Stomach smooth muscle (tissue), 2 donors: ENCODE measurements at regions not wholly inside any gene's neighbourhood (a gene's known extent, or its start where the extent isn't known, plus 50 kb on each side); places are given as distances from the start of the nearest gene placed in this dataset.

Experiments used
- H3K27ac ChIP-seq: one replicate; pipeline ENCODE4 v1.7.0; 2013; ENCODE audit warnings: mild to moderate bottlenecking, low read length, inconsistent platforms
- H3K27me3 ChIP-seq, 2 donors: one replicate each; pipeline ENCODE4 v1.7.0; 2013; ENCODE audit warnings: low read length in 2 of 2; ENCODE audit not compliant: insufficient read depth in 2 of 2, control insufficient read depth in 1 of 2
- H3K36me3 ChIP-seq, 2 donors: one replicate each; pipeline ENCODE4 v1.7.0; 2013; ENCODE audit warnings: low read length in 2 of 2; ENCODE audit not compliant: control insufficient read depth in 2 of 2, insufficient read depth in 2 of 2
- H3K4me1 ChIP-seq: one replicate; pipeline ENCODE4 v1.7.0; 2013; ENCODE audit warnings: low read length; ENCODE audit not compliant: control insufficient read depth, insufficient read depth
- H3K4me3 ChIP-seq, 2 donors: one replicate each; pipeline ENCODE4 v1.7.0; 2013; ENCODE audit warnings: low read length in 2 of 2
- H3K9ac ChIP-seq, 2 donors: one replicate each; pipeline ENCODE4 v1.7.0; 2013; ENCODE audit warnings: low read length in 2 of 2, mild to moderate bottlenecking in 1 of 2
- H3K9me3 ChIP-seq, 2 donors: one replicate each; pipeline ENCODE4 v1.7.0; 2013; ENCODE audit warnings: low read length in 2 of 2; ENCODE audit not compliant: control insufficient read depth in 2 of 2
- donor health status: healthy.
- donor health status: Pancreatic carcinoma.

DNA sequence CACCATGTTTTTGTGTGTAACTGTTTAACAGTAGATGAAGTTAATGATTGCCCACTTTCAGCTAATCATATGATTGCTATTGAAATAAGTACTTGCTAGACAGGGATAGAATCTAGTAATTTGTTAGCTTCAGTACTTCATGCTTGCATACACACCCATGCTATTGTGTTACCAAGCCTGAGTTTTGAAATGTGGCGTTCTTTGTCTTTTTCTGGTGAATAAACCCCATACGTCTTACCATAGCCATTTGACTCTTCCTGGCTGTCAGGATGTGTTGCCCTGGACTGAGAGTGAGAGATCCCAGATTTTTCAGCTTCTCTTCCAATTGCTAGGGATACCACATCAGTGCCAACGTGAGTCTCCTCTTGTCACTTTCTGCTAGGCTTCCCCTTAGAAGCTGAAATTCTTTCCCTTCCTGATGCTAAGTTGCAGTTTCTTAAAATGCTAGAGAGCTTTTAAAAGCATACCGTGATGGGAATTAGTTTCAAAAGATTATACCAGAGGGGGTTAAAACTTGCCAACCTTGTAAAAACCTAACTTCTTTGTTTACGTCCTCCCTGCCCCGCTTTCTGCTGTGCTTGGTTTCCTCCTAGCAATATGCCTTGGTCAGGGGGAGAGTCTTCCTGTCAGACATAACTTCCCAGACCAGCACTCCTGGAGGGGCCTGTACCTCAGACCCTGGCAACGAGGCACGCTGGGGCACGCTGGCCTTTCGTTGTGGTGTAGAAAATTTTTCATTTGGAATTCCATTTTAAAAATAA, 62.9 kb upstream of the ULK4 start:
- Histone ChIP-seq H3K36me3 (no peaks in the 10 kb centered on the region), H3K9me3 (no peaks in the 10 kb centered on the region), H3K4me1 (peaks cover 29% of the 10 kb centered on the region), H3K27me3 (no peaks in the 10 kb centered on the region), H3K27ac (peak overlapping the region; percentile 53), H3K4me3 (peak overlapping the region; percentile 23 to 33), H3K9ac (peak overlapping the region; percentile 6 to 44)

DNA sequence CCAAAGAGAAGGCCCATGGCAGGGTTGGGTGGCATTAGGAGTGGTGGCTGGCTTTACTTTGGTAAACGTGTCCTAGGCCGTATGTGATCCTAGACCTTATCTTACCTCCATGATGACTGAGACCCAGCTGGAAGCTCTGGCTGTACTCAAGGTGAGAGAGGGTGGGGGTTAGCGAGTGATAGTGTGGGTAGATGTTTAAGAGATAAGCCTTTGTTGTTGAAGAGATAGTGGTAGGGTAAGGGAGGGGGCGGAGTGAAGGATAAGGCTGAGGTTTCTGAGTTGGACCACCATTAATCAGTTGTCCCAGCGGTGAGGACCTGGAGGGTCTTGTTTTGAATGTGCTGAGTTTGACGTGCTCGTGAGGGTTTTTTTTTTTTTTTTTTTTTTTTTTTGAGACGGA, 61.5 kb upstream of the ULK4 start:
- Histone ChIP-seq H3K9me3 (no peaks in the 10 kb centered on the region), H3K36me3 (no peaks in the 10 kb centered on the region), H3K4me1 (peaks cover 26% of the 10 kb centered on the region), H3K27ac (no peak overlapping the region), H3K27me3 (no peaks in the 10 kb centered on the region), H3K9ac (no peak overlapping the region), H3K4me3 (no peak overlapping the region)

DNA sequence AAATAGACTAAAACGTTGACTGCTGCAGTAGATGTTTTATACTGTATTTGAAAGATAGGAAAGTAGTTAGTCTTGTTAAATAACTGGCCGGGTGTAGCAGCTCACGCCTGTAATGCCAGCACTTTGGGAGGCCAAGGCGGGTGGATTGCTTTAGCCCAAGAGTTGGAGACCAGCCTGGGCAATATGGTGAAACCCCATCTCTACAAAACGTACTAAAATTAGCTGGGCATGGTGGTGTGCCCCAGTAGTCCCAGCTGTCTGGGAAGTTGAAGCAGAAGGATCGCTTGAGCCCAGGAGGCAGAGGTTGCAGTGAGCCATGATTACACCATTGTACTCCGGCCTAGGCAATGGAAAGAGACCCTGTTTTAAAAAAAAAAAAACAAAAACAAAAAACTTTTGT, 60.5 kb upstream of the ULK4 start:
- no peaks in the 10 kb centered on the region for H3K36me3 ChIP-seq
- H3K4me1 ChIP-seq = peaks cover 21% of the 10 kb centered on the region
- no peaks in the 10 kb centered on the region for H3K9me3 ChIP-seq
- no peak overlapping the region for H3K4me3 ChIP-seq
- H3K9ac ChIP-seq = no peak overlapping the region
- no peak overlapping the region for H3K27ac ChIP-seq
- H3K27me3 ChIP-seq = no peaks in the 10 kb centered on the region

DNA sequence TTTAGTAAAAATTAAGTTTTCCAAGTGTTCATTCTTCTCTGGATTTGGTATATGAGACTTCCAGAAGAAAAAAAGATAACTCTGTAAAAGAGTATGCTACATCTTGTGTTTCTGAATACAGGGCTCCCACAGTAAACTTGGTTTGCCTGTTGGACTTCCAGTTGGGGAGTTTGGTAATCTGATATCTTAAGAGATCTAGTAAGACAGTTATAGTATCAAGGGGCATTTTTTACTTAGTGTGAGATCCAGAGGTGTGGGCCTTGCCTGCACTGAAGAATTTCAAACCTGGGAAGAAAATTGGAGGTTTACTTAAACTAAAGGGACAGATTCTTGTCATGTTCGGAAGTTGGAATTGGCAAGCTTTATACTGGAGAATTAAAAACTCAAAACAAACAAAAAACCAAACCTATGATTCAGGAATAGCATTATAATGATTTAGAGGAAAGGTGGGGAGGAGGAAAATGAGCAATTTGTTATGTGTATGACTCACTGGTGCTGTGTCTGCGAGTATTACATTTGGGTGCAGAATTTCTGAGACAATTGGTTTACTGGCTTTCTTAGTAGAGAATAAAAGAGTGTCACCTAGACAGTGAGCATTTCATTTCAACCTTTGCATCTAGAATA, 58.9 kb upstream of the ULK4 start:
- peak overlapping the region; percentile 2 for H3K27ac ChIP-seq
- H3K9me3 ChIP-seq = no peaks in the 10 kb centered on the region
- no peak overlapping the region for H3K9ac ChIP-seq
- no peaks in the 10 kb centered on the region for H3K36me3 ChIP-seq
- H3K4me1 ChIP-seq = peaks cover 16% of the 10 kb centered on the region
- H3K27me3 ChIP-seq = no peaks in the 10 kb centered on the region
- no peak overlapping the region for H3K4me3 ChIP-seq

DNA sequence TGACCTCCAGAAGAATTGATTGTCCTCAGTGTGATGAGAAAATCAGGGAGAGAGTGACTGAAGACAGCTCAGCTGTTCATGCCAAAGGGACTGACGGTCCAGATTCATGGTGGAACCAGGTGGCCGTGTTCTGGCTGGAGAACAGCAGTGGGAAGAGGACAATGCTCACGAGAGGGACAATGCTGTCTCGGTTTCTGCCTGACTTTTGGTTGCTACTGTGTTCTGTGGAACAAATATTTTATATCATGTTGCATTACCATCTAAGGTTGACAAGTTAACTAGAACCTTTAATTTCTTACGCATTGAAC, 58.0 kb upstream of the ULK4 start:
- no peak overlapping the region for H3K4me3 ChIP-seq
- H3K9me3 ChIP-seq = no peaks in the 10 kb centered on the region
- peak overlapping the region; percentile 2 for H3K27ac ChIP-seq
- H3K36me3 ChIP-seq = no peaks in the 10 kb centered on the region
- no peaks in the 10 kb centered on the region for H3K27me3 ChIP-seq
- no peak overlapping the region for H3K9ac ChIP-seq
- peaks cover 22% of the 10 kb centered on the region for H3K4me1 ChIP-seq

DNA sequence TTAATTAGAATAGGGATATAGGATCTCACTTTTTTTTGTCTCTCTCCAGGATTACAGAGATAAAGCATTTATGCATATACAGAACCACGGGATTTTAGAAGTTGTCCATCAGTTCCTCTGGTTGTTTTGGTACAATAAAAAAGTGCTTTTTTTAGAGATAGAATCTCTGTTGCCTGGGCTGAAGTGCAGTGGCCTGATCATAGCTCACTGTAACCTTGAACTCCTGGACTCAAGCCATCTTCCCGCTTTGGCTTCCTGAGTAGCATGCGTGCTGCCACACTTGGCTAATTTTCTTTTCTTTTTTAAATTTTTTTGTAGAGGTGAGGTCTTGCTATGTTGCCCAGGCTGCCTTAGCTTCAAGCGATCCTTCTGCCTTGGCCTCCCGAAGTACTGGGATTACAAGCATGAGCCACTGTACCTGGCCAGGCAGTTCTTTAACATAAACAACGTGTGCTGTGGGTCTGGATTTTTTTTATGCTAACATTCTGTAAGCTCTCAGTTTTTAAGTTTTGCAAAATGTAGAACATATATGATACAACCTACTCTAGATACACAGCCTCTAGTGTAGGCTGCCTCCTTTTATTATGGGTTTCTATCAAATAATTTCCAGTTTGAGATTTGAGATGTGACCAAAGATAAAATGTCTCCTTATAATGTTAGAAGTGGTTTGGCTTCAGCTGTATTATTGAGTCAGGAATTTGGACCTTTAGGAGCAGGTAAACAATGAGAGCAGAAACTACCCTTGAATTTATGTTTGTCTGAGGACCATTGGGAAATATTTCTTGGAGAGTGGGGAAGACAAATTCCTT, 57.4 kb upstream of the ULK4 start:
- H3K4me1 ChIP-seq = peaks cover 21% of the 10 kb centered on the region
- no peaks in the 10 kb centered on the region for H3K36me3 ChIP-seq
- peak overlapping the region; percentile 2 for H3K27ac ChIP-seq
- no peaks in the 10 kb centered on the region for H3K27me3 ChIP-seq
- no peak overlapping the region for H3K9ac ChIP-seq
- no peaks in the 10 kb centered on the region for H3K9me3 ChIP-seq
- no peak overlapping the region for H3K4me3 ChIP-seq

DNA sequence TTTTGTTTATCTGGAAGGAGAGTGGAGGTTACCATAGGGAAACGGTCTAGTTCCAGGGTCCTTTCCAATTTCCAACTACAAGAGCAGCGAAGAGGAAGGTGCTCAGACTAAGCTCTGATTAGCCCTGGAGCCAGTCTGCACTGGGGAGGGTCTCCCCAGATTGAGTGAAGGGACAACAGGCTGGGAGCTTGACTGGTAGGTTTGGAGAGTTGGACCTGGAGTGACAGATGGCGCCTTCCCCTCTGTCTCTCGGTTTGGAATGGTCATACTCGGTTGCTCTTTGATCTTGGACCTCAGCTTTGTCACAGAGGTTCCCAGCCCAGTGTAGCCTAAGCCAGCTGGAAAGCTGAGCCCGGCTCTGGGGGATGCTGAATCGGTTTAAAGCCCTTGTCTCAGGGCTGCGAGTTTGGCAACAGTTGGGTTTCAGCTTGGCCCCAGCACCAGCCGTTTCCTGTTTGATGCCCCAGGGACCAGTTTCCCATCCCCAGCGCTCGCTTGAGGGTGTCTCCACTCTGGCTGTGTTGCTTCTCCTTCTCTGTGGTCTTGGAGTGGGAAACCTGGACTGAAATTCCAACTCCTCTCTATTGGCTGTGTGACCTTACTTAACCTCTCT, 53.1 kb upstream of the ULK4 start:
- Histone ChIP-seq H3K27ac (peak overlapping the region; percentile 81), H3K36me3 (no peaks in the 10 kb centered on the region), H3K9me3 (no peaks in the 10 kb centered on the region), H3K4me1 (peaks cover 18% of the 10 kb centered on the region), H3K9ac (peak overlapping the region; percentile 78 to 90), H3K4me3 (peak overlapping the region; percentile 91 to 93), H3K27me3 (no peaks in the 10 kb centered on the region)

DNA sequence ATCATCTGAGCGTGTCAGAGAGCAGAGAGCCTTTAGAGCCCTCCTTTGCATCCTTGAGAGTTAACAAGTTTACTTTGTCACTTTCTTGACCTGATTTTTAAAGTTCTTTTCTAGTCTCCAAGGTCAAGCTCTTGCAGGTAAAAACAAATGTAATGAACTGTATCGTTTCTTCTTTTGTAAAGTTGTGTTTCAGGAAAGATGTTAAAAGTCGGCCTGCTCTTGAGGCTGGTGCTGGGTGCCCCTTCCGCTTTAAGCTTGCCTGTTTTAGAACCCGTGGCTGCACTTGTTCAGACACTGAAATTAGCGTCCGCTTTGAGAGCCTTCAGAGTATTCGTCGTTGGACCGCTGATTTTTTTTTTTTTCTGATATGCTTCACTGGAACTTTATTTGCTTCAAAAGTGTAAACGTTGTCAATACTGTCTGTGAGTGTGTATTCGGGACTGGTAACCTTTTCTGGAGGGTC, 52.6 kb upstream of the ULK4 start:
- H3K9me3 ChIP-seq = no peaks in the 10 kb centered on the region
- H3K4me1 ChIP-seq = peaks cover 16% of the 10 kb centered on the region
- H3K9ac ChIP-seq = peak overlapping the region; percentile 78 to 90
- H3K27me3 ChIP-seq = no peaks in the 10 kb centered on the region
- peak overlapping the region; percentile 81 for H3K27ac ChIP-seq
- no peaks in the 10 kb centered on the region for H3K36me3 ChIP-seq
- H3K4me3 ChIP-seq = peak overlapping the region; percentile 91 to 93

DNA sequence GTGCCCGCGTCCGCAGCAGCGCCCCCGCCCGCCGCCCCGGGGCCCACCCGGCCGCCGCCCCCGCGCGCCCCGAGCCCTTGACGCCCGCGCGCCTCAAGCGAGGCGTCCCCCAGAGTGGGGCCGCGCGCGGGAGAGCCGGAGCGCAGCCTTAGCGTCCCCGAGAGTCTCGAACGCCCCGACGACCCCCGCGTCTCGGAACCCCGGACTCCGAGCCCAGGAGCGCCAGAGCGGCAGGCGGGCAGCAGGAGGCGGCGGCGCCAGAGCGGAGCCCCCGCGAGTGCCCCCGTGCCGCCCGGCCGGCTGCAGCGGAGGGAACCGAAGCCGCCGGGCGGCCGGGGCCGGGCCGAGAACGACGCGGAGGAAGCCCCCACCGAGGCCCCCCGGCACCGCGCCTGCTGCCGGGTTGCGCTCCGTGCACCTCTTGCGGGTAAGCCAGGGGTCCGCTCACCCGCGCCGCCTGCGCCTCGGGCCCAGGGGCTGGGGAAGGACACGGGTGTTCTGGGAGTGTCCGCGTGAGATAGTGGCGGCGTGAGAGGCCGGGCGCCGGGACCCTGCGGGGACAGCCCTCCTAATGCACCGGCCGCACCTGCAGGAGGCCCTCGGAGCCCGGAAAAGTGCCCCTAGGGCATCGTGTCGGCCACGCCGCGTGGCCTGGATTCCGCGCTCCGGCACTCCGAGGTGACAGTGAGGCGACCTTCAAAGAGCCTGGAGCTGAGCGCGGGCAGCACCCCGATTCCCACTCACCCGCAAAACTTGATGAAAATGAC, 52.0 kb upstream of the ULK4 start:
- Histone ChIP-seq H3K27me3 (no peaks in the 10 kb centered on the region), H3K9me3 (no peaks in the 10 kb centered on the region), H3K9ac (peak overlapping the region; percentile 78 to 90), H3K4me3 (peak overlapping the region; percentile 91 to 93), H3K36me3 (no peaks in the 10 kb centered on the region), H3K4me1 (peaks cover 16% of the 10 kb centered on the region), H3K27ac (peak overlapping the region; percentile 81)
